ENCODE measurements at regions not wholly inside any gene's neighbourhood (a gene's known extent, or its start where the extent isn't known, plus 50 kb on each side); places are given as distances from the start of the nearest gene placed in this dataset.

- TF ChIP-seq RBBP5 (IDR thresholded peaks at IDR 0.05; ENCODE audit: borderline replicate concordance, low read depth, low read length) (no peak), TEAD4 (IDR thresholded peaks at IDR 0.05; ENCODE audit: low read depth, low read length) (no peak), SIX5 (IDR thresholded peaks at IDR 0.05; ENCODE audit: low read depth, low read length) (no peak), BACH1 (IDR thresholded peaks at IDR 0.05; ENCODE audit: low read length) (no peak), PHF8 (conservative IDR thresholded peaks at IDR 0.05; ENCODE audit: low read depth, low read length) (no peak), SRF (IDR thresholded peaks at IDR 0.05; ENCODE audit: low read depth, low read length) (no peak), POLR2A (IDR thresholded peaks at IDR 0.05; ENCODE audit: control extremely low read depth in 1 of 2, low read depth in 2 of 2, low read length in 2 of 2) (no peak), BRCA1 (IDR thresholded peaks at IDR 0.05; ENCODE audit: low read depth, low read length) (no peak), EZH2 (IDR thresholded peaks at IDR 0.05; ENCODE audit: low read depth, low read length, severe bottlenecking) (no peak), CTCF (IDR thresholded peaks at IDR 0.05; ENCODE audit: control extremely low read depth in 1 of 3, insufficient read depth in 1 of 3, low read depth in 1 of 3, low read length in 3 of 3) (no peak), SUZ12 (IDR thresholded peaks at IDR 0.05; ENCODE audit: low read length) (no peak), CBX5 (IDR thresholded peaks at IDR 0.05; ENCODE audit: low read depth, low read length) (no peak)
These were observed 376.6 kb upstream of the NAALADL2 start (continued) for GRCh38 chr3:174482541-174482940.
